HL-60 (cell line): ENCODE measurements at regions not wholly inside any gene's neighbourhood (a gene's known extent, or its start where the extent isn't known, plus 50 kb on each side); places are given as distances from the start of the nearest gene placed in this dataset.

Experiments
- DNase-seq, 2 experiments: peaks; one replicate each; pipeline ENCODE4 v3.0.0-alpha.2; 2010 to 2020; ENCODE audit warnings: low read depth in 1 of 2, low spot score in 1 of 2
- H3K27ac ChIP-seq: fragments of 250-450 bp; sonication (Bioruptor Pico); replicated peaks from 2 replicates; pipeline ENCODE4 v1.5.1; 2020; ENCODE audit warnings: mild to moderate bottlenecking, moderate library complexity
- H3K27me3 ChIP-seq: fragments of 250-450 bp; sonication (Bioruptor Pico); 2 replicates; pipeline ENCODE4 v1.5.1; 2021; ENCODE audit warnings: mild to moderate bottlenecking, moderate library complexity; ENCODE audit not compliant: insufficient read depth, poor library complexity, severe bottlenecking
- H3K4me3 ChIP-seq: replicated peaks from 2 replicates; pipeline ENCODE4 v1.5.1; 2011; ENCODE audit warnings: mild to moderate bottlenecking, control low read depth, low read length; ENCODE audit not compliant: insufficient read depth
- GABPA ChIP-seq: IDR thresholded peaks from 2 replicates; pipeline ENCODE4 v1.6.1; 2012; ENCODE audit warnings: low read depth
- POLR2AphosphoS5 ChIP-seq: IDR thresholded peaks from 2 replicates; pipeline ENCODE4 v1.6.1; 2012; ENCODE audit warnings: low read depth
- SPI1 ChIP-seq: IDR thresholded peaks from 2 replicates; pipeline ENCODE4 v1.6.1; 2012; ENCODE audit warnings: low read depth, mild to moderate bottlenecking, borderline replicate concordance
- TF ChIP-seq, protein P1 (sequence below): IDR thresholded peaks from one replicate; pipeline ENCODE4 v1.5.1; 2011; ENCODE audit warnings: low read length, control low read depth, inconsistent platforms; ENCODE audit not compliant: insufficient read depth
- TF ChIP-seq, protein P2 (sequence below): IDR thresholded peaks from 2 replicates; pipeline ENCODE4 v1.6.1; 2012; ENCODE audit warnings: low read depth; ENCODE audit not compliant: insufficient replicate concordance

DNA sequence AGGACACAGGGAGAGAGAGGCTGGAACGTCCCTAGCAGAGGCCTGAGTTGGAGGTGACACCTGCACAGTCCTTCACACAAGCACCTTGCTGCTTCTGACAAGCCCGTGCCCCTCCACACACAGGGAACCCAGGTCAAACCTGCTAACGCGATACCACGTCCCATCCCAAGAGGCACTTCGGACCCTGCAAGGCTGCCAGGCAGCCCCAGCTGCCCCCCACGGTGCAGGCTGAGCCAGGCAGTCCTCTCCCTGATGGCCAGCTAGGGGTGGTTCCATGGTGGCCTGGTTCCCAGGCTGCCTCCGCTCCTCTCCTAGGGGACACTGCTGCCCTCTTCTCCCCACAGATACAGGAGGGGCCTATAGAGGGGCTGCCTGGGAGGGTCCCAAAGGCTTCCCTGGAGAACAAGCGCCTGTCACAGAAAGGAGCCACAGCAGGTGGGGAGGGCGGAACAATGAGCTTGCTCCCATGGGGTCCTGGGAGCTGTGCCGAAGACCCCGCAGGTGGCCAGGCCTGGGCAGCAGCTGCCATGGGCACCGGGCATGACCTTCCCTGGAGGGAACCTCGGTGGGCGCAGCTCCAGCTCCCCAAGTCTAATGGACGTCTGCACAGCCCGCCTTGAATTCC lies 434.2 kb upstream of the MYT1L start:
- no peaks in the 10 kb centered on the region for H3K27me3 ChIP-seq
- H3K27ac ChIP-seq: no peak overlapping the region
- TF ChIP-seq POLR2AphosphoS5: no peak
- no peak for TF ChIP-seq GABPA
- TF ChIP-seq, protein P1, sequence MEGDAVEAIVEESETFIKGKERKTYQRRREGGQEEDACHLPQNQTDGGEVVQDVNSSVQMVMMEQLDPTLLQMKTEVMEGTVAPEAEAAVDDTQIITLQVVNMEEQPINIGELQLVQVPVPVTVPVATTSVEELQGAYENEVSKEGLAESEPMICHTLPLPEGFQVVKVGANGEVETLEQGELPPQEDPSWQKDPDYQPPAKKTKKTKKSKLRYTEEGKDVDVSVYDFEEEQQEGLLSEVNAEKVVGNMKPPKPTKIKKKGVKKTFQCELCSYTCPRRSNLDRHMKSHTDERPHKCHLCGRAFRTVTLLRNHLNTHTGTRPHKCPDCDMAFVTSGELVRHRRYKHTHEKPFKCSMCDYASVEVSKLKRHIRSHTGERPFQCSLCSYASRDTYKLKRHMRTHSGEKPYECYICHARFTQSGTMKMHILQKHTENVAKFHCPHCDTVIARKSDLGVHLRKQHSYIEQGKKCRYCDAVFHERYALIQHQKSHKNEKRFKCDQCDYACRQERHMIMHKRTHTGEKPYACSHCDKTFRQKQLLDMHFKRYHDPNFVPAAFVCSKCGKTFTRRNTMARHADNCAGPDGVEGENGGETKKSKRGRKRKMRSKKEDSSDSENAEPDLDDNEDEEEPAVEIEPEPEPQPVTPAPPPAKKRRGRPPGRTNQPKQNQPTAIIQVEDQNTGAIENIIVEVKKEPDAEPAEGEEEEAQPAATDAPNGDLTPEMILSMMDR: no peak
- TF ChIP-seq SPI1: no peak
- TF ChIP-seq, protein P2, sequence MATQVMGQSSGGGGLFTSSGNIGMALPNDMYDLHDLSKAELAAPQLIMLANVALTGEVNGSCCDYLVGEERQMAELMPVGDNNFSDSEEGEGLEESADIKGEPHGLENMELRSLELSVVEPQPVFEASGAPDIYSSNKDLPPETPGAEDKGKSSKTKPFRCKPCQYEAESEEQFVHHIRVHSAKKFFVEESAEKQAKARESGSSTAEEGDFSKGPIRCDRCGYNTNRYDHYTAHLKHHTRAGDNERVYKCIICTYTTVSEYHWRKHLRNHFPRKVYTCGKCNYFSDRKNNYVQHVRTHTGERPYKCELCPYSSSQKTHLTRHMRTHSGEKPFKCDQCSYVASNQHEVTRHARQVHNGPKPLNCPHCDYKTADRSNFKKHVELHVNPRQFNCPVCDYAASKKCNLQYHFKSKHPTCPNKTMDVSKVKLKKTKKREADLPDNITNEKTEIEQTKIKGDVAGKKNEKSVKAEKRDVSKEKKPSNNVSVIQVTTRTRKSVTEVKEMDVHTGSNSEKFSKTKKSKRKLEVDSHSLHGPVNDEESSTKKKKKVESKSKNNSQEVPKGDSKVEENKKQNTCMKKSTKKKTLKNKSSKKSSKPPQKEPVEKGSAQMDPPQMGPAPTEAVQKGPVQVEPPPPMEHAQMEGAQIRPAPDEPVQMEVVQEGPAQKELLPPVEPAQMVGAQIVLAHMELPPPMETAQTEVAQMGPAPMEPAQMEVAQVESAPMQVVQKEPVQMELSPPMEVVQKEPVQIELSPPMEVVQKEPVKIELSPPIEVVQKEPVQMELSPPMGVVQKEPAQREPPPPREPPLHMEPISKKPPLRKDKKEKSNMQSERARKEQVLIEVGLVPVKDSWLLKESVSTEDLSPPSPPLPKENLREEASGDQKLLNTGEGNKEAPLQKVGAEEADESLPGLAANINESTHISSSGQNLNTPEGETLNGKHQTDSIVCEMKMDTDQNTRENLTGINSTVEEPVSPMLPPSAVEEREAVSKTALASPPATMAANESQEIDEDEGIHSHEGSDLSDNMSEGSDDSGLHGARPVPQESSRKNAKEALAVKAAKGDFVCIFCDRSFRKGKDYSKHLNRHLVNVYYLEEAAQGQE: no peak
- no peak for DNase-seq
- no peak overlapping the region for H3K4me3 ChIP-seq

DNA sequence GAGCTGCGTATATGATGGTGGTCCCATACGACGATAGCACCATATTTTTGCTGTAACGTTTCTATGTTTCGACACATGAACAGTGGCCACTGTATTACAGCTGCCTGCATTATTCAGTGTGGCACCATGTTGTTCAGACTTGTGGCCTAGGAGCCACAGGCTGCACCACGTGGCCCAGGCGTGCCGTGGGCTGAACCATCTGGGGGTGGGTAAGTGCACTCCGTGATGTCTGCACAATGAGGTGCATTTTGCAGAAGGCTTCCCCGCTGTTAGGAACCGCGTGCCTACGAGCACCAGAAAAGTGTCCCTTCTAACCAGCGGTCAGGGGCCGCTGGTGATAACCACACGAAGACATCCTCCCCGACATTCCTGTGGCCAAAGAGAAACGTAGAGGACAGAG lies 433.7 kb upstream of the MYT1L start:
- TF ChIP-seq POLR2AphosphoS5 (no peak), SPI1 (no peak), GABPA (no peak)
- TF ChIP-seq, protein P2: no peak
- TF ChIP-seq, protein P1: no peak
- no peak overlapping the region for H3K4me3 ChIP-seq
- no peaks in the 10 kb centered on the region for H3K27me3 ChIP-seq
- no peak for DNase-seq
- no peak overlapping the region for H3K27ac ChIP-seq

DNA sequence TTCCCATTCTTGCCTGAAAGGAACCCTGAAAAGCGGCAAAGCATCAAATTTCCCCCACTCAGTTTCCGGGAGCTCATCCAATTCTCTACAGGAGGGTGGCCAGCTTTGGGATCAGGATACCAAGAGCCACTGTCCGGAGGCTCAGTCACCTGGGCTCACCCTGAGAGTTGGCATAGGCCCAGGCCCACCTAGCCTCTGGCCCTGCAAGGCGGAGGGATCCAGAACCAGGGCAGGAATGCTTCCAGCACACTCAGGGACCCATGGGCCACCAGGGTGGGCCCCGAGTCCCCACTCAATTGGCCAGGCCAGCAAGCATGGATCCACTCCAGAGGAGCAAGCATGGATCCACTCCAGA lies 432.9 kb upstream of the MYT1L start:
- H3K27ac ChIP-seq: no peak overlapping the region
- no peaks in the 10 kb centered on the region for H3K27me3 ChIP-seq
- H3K4me3 ChIP-seq: no peak overlapping the region
- no peak for TF ChIP-seq SPI1
- TF ChIP-seq POLR2AphosphoS5: no peak
- no peak for TF ChIP-seq GABPA
- TF ChIP-seq, protein P1: no peak
- TF ChIP-seq, protein P2: no peak
- no peak for DNase-seq
